ENCODE measurements at regions not wholly inside any gene's neighbourhood (a gene's known extent, or its start where the extent isn't known, plus 50 kb on each side); places are given as distances from the start of the nearest gene placed in this dataset.

- H3K36me3 ChIP-seq (ENCODE audit: control insufficient read depth in 2 of 2, extremely low read depth in 1 of 2, insufficient read depth in 2 of 2, low read length in 2 of 2), result no peaks in the 10 kb centered on the region
- H2AFZ ChIP-seq (ENCODE audit: control insufficient read depth, low read length), result no peak overlapping the region
- H3K4me2 ChIP-seq (ENCODE audit: control insufficient read depth, extremely low read depth, insufficient read depth, low read depth, low read length), result no peak overlapping the region
- dilution Hi-C loops (cut with MboI; ENCODE audit: extremely low pct_ligation_motif_present, low sequenced_read_pairs), result no loop called here
- H3K27ac ChIP-seq (ENCODE audit: control insufficient read depth, insufficient read depth, low read length), result no peak overlapping the region
- H3K9me1 ChIP-seq (ENCODE audit: control insufficient read depth, extremely low read depth, insufficient read depth, low read length), result no peaks in the 10 kb centered on the region
- no peaks in the 10 kb centered on the region for H3K79me2 ChIP-seq (ENCODE audit: control insufficient read depth, insufficient read depth, low read length)
- no peaks in the 10 kb centered on the region for H3K4me1 ChIP-seq (ENCODE audit: control insufficient read depth, extremely low read depth, insufficient read depth, low read length)
- DNase-seq (ENCODE audit: low read depth, low spot score) (no peak), FAIRE-seq (no peak)
- H3K4me3 ChIP-seq (ENCODE audit: control insufficient read depth in 2 of 3, extremely low read depth in 1 of 3, insufficient read depth in 2 of 3, low read depth in 1 of 3, low read length in 3 of 3), result no peak overlapping the region
- no peak for TF ChIP-seq EZH2 (IDR thresholded peaks at IDR 0.05; ENCODE audit: low read length)
- TF ChIP-seq, protein P1, sequence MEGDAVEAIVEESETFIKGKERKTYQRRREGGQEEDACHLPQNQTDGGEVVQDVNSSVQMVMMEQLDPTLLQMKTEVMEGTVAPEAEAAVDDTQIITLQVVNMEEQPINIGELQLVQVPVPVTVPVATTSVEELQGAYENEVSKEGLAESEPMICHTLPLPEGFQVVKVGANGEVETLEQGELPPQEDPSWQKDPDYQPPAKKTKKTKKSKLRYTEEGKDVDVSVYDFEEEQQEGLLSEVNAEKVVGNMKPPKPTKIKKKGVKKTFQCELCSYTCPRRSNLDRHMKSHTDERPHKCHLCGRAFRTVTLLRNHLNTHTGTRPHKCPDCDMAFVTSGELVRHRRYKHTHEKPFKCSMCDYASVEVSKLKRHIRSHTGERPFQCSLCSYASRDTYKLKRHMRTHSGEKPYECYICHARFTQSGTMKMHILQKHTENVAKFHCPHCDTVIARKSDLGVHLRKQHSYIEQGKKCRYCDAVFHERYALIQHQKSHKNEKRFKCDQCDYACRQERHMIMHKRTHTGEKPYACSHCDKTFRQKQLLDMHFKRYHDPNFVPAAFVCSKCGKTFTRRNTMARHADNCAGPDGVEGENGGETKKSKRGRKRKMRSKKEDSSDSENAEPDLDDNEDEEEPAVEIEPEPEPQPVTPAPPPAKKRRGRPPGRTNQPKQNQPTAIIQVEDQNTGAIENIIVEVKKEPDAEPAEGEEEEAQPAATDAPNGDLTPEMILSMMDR (optimal IDR thresholded peaks at IDR 0.05 in 1 of 3, IDR thresholded peaks at IDR 0.05 in 1 of 3, conservative IDR thresholded peaks at IDR 0.05 in 1 of 3; ENCODE audit: extremely low read depth in 1 of 3, insufficient read depth in 2 of 3, low read length in 3 of 3), result no peak
- H3K9me3 ChIP-seq (ENCODE audit: control insufficient read depth, low read depth, low read length), result no peaks in the 10 kb centered on the region
- H3K27me3 ChIP-seq (ENCODE audit: control insufficient read depth, extremely low read depth, insufficient read depth, low read length), result peaks cover 38% of the 10 kb centered on the region
- H3K9ac ChIP-seq (ENCODE audit: control insufficient read depth, extremely low read depth, insufficient read depth, low read length), result no peak overlapping the region
- H4K20me1 ChIP-seq (ENCODE audit: control insufficient read depth, extremely low read depth, insufficient read depth, low read length), result no peaks in the 10 kb centered on the region
These were observed 84.2 kb upstream of the PMEPA1 start for GRCh38 chr20:57794036-57794435.

DNA sequence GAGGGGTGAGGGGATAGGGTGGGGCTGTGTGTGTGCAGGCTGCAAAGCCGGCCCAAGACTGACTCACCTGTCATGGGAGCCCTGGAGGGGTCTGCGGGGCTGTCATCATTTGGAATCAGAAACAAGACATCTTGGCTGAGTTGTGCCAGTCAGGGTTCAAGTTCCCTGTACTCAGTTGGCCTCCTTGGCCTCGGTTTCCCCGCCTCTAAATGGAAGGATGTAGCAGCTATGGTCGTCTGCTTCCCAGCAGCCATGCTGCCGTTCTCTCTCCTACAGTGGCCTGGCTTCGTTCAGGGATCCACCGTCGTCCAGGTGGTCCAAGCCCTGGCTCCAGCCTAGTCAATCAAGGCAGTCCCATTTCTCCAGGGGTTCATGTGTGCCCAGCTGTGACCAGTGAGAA, 83.6 kb upstream of the PMEPA1 start:
- H3K9ac ChIP-seq (ENCODE audit: control insufficient read depth, extremely low read depth, insufficient read depth, low read length), result no peak overlapping the region
- H3K4me2 ChIP-seq (ENCODE audit: control insufficient read depth, extremely low read depth, insufficient read depth, low read depth, low read length), result no peak overlapping the region
- H3K79me2 ChIP-seq (ENCODE audit: control insufficient read depth, insufficient read depth, low read length), result no peaks in the 10 kb centered on the region
- FAIRE-seq, result no peak
- no peaks in the 10 kb centered on the region for H3K36me3 ChIP-seq (ENCODE audit: control insufficient read depth in 2 of 2, extremely low read depth in 1 of 2, insufficient read depth in 2 of 2, low read length in 2 of 2)
- TF ChIP-seq, protein P1 (optimal IDR thresholded peaks at IDR 0.05 in 1 of 3, IDR thresholded peaks at IDR 0.05 in 1 of 3, conservative IDR thresholded peaks at IDR 0.05 in 1 of 3; ENCODE audit: extremely low read depth in 1 of 3, insufficient read depth in 2 of 3, low read length in 3 of 3), result no peak
- TF ChIP-seq EZH2 (IDR thresholded peaks at IDR 0.05; ENCODE audit: low read length), result no peak
- no peak for DNase-seq (ENCODE audit: low read depth, low spot score)
- dilution Hi-C loops (cut with MboI; ENCODE audit: extremely low pct_ligation_motif_present, low sequenced_read_pairs), result no loop called here
- no peaks in the 10 kb centered on the region for H3K9me1 ChIP-seq (ENCODE audit: control insufficient read depth, extremely low read depth, insufficient read depth, low read length)
- H3K4me1 ChIP-seq (ENCODE audit: control insufficient read depth, extremely low read depth, insufficient read depth, low read length), result no peaks in the 10 kb centered on the region
- H3K27me3 ChIP-seq (ENCODE audit: control insufficient read depth, extremely low read depth, insufficient read depth, low read length), result peaks cover 43% of the 10 kb centered on the region
- no peak overlapping the region for H3K4me3 ChIP-seq (ENCODE audit: control insufficient read depth in 2 of 3, extremely low read depth in 1 of 3, insufficient read depth in 2 of 3, low read depth in 1 of 3, low read length in 3 of 3)
- no peak overlapping the region for H2AFZ ChIP-seq (ENCODE audit: control insufficient read depth, low read length)
- H3K27ac ChIP-seq (ENCODE audit: control insufficient read depth, insufficient read depth, low read length), result no peak overlapping the region
- H3K9me3 ChIP-seq (ENCODE audit: control insufficient read depth, low read depth, low read length), result no peaks in the 10 kb centered on the region
- no peaks in the 10 kb centered on the region for H4K20me1 ChIP-seq (ENCODE audit: control insufficient read depth, extremely low read depth, insufficient read depth, low read length)
